ENCODE measurements at regions not wholly inside any gene's neighbourhood (a gene's known extent, or its start where the extent isn't known, plus 50 kb on each side); places are given as distances from the start of the nearest gene placed in this dataset.

DNA sequence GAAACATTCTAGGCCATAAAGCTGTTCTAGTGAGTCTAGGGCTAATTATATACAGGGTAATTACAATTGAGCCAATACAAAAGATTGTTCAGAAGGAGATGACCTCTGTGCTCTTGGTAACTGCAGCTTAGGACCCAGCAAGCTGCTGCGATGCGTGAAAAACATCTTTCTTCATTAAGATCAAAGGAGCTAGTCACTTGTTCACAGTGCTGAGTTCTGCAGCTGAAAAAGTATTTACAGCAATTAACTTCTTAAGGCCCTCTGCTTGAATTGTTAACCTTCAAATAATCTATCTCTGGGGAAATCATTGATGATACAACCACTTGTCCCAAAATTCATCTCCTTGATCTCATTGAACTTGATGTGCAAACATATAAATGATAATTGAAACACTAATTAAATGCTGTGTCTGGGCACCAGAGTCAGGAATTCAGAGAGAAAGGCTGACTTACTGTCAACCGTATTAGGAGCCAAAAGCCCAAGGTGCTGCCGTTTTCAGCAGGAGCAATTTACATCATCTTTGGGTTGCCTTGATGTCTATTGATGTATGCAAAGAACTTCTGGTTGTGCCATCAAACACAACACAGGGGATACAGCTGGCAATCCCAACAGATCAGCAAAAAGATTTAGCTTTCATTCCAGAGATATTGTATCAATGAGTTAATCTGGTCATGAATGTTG lies 213.0 kb downstream of the NECTIN3 start:
- Mint-ChIP-seq H3K4me1 (peaks cover 21% of the 10 kb centered on the region), H3K36me3 (ENCODE audit: low read depth) (no peaks in the 10 kb centered on the region), H3K4me3 (no peak overlapping the region), H3K27me3 (ENCODE audit: low read depth, poor library complexity) (peaks cover 2% of the 10 kb centered on the region), H3K27ac (no peak overlapping the region), H3K9me3 (no peaks in the 10 kb centered on the region)
- no peak for DNase-seq
- TF ChIP-seq, protein P1, sequence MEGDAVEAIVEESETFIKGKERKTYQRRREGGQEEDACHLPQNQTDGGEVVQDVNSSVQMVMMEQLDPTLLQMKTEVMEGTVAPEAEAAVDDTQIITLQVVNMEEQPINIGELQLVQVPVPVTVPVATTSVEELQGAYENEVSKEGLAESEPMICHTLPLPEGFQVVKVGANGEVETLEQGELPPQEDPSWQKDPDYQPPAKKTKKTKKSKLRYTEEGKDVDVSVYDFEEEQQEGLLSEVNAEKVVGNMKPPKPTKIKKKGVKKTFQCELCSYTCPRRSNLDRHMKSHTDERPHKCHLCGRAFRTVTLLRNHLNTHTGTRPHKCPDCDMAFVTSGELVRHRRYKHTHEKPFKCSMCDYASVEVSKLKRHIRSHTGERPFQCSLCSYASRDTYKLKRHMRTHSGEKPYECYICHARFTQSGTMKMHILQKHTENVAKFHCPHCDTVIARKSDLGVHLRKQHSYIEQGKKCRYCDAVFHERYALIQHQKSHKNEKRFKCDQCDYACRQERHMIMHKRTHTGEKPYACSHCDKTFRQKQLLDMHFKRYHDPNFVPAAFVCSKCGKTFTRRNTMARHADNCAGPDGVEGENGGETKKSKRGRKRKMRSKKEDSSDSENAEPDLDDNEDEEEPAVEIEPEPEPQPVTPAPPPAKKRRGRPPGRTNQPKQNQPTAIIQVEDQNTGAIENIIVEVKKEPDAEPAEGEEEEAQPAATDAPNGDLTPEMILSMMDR (IDR thresholded peaks at IDR 0.05), result no peak

DNA sequence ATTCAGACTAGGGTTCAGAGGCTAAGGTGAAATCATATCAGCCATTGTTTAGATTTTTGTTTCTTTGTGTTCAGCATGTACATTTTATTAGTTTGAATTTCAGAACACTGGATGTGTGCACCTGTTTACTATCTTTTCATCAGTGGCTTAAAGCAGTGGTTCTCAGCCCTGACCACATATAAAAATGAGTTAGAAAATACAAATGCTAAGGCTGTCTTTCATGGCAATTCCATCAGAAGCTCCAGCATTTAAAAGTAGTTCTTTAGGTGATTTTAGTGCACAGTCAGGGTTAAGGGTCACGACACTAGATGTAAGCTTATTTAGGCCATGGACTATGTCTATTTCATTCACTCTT lies 213.5 kb downstream of the NECTIN3 start:
- Mint-ChIP-seq H3K27ac (no peak overlapping the region), H3K4me3 (no peak overlapping the region), H3K9me3 (no peaks in the 10 kb centered on the region), H3K4me1 (peaks cover 21% of the 10 kb centered on the region), H3K36me3 (ENCODE audit: low read depth) (no peaks in the 10 kb centered on the region), H3K27me3 (ENCODE audit: low read depth, poor library complexity) (peaks cover 4% of the 10 kb centered on the region)
- TF ChIP-seq, protein P1 (IDR thresholded peaks at IDR 0.05), result no peak
- no peak for DNase-seq

DNA sequence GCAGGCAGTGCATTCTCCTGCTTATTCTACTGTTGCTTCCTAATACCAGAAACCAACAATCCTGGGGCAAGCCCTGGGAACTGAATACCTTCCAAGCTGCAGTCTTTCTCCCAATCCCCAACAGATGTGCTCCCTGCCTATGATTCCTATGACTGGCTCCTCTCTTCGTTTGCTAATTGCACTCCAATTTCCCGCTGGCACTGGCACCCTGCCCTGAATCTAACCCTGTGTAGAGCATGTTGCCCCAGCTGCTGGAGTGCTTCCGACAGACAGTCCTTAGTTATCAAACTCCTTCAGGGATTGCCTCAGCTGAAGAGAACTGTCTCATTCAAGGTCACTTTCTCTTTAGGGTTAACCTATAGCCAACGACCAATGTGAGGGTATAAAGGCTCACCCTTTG lies 214.1 kb downstream of the NECTIN3 start:
- no peak for DNase-seq
- H3K9me3 Mint-ChIP-seq, result no peaks in the 10 kb centered on the region
- no peak overlapping the region for H3K4me3 Mint-ChIP-seq
- TF ChIP-seq, protein P1 (IDR thresholded peaks at IDR 0.05), result no peak
- peaks cover 4% of the 10 kb centered on the region for H3K27me3 Mint-ChIP-seq (ENCODE audit: low read depth, poor library complexity)
- H3K27ac Mint-ChIP-seq, result no peak overlapping the region
- no peaks in the 10 kb centered on the region for H3K36me3 Mint-ChIP-seq (ENCODE audit: low read depth)
- peaks cover 21% of the 10 kb centered on the region for H3K4me1 Mint-ChIP-seq

DNA sequence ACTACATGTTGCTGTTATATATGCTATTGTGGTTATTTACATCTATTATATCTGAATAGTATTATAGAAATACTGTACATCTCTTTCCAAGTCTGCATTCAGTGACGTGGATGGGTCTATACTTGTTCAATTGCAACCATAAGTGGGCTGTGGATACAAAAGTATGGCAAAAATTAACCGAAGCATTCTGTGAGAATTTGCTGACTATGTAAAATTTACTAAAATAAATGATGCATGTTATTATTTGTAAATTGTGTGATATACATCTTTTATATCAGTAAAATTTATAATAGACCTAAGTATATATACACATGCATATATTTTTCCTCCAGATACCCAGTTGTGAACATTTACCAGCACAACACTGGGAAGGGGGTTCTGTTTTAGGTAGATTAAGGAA lies 215.1 kb downstream of the NECTIN3 start:
- no peak overlapping the region for H3K27ac Mint-ChIP-seq
- no peaks in the 10 kb centered on the region for H3K9me3 Mint-ChIP-seq
- peaks cover 21% of the 10 kb centered on the region for H3K4me1 Mint-ChIP-seq
- no peak overlapping the region for H3K4me3 Mint-ChIP-seq
- TF ChIP-seq, protein P1 (IDR thresholded peaks at IDR 0.05), result no peak
- no peak for DNase-seq
- peaks cover 4% of the 10 kb centered on the region for H3K27me3 Mint-ChIP-seq (ENCODE audit: low read depth, poor library complexity)
- H3K36me3 Mint-ChIP-seq (ENCODE audit: low read depth), result no peaks in the 10 kb centered on the region

DNA sequence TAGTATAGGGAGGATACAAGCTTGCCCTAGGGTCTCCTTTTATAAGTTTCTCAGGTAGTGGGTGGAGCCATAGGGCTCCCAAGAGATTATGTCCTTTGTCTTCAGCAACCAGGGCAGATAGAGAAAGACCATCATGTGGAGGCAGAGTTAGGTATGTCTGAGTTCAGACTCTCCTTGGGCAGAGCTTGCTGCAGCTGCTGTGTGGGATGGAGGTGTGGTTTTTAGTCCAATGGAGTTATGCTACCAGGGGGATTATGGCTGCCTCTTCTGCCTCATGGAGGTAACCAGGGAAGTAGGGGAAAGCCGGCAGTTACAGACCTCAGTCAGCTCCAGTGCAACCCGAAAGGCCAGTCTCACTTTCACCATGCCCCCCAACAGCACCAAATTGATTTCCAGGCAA lies 220.5 kb downstream of the NECTIN3 start:
- Mint-ChIP-seq H3K4me1 (peaks cover 4% of the 10 kb centered on the region), H3K27me3 (ENCODE audit: low read depth, poor library complexity) (peaks cover 4% of the 10 kb centered on the region), H3K36me3 (ENCODE audit: low read depth) (no peaks in the 10 kb centered on the region), H3K9me3 (no peaks in the 10 kb centered on the region), H3K27ac (no peak overlapping the region), H3K4me3 (no peak overlapping the region)
- TF ChIP-seq, protein P1 (IDR thresholded peaks at IDR 0.05), result no peak
- no peak for DNase-seq

DNA sequence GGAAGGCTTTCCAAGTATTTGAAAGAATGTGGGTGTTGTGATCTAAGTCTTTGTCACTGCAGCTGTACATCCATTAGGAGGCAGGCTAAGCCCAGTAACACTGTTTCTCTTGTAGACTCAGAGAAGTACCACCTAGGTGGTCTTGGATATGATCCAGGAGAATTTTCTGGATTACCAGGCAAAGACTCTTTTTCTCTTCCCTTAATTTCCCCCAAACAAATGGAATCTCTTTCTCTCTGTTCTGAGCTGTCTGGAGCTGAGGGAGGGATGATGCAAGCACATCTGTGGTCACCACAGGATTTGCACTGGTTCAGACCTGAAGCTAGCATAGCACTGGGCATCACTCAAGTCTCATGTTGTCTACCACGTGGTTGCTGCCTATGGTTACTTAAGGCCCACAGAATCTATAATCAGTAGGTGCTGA lies 227.6 kb downstream of the NECTIN3 start:
- no peak for DNase-seq
- TF ChIP-seq, protein P1 (IDR thresholded peaks at IDR 0.05), result peak; percentile 5
- H3K27ac Mint-ChIP-seq, result no peak overlapping the region
- H3K27me3 Mint-ChIP-seq (ENCODE audit: low read depth, poor library complexity), result no peaks in the 10 kb centered on the region
- H3K4me1 Mint-ChIP-seq, result peaks cover 6% of the 10 kb centered on the region
- H3K9me3 Mint-ChIP-seq, result no peaks in the 10 kb centered on the region
- no peaks in the 10 kb centered on the region for H3K36me3 Mint-ChIP-seq (ENCODE audit: low read depth)
- H3K4me3 Mint-ChIP-seq, result no peak overlapping the region
